ENCODE measurements at regions not wholly inside any gene's neighbourhood (a gene's known extent, or its start where the extent isn't known, plus 50 kb on each side); places are given as distances from the start of the nearest gene placed in this dataset.
"Not testable (repeated sequence)": the region's sequence is repeated elsewhere in the genome, so short reads cannot be mapped to it uniquely, and the experiment has no call there.

DNA sequence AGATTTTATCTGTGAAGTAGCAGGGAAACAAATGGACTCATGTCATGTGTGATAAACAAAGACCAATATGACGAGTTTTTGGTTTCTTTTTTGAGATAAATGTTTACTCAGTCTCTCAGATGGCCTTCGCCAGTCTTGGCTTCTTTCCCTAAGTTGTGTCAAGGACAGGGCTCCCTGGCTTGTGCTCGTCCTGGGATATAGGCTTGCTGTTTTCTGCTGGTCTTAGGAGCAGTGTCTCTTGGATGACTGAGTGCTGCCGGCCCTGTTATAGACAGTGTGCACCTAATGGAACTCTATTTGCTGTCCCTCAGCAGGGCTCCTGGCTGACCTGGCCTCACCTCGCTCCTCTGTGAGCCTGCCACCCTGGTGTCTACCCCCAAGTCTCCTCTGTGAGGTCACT lies 324.1 kb upstream of the SYNCRIP start:
- Mint-ChIP-seq H3K27ac (no peak overlapping the region), H3K4me1 (ENCODE audit: low read depth) (no peaks in the 10 kb centered on the region), H3K36me3 (ENCODE audit: low read depth) (no peaks in the 10 kb centered on the region), H3K27me3 (ENCODE audit: low read depth) (no peaks in the 10 kb centered on the region), H3K9me3 (no peaks in the 10 kb centered on the region), H3K4me3 (no peak overlapping the region)

GRCh38 chr6:85961746-85962145 lies 319.1 kb upstream of the SYNCRIP start:
- H3K4me3 Mint-ChIP-seq, result no peak overlapping the region
- H3K9me3 Mint-ChIP-seq, result peaks cover 8% of the 10 kb centered on the region

GRCh38 chr6:85961125-85961524 lies 318.4 kb upstream of the SYNCRIP start:
- no peaks in the 10 kb centered on the region for H3K36me3 Mint-ChIP-seq (ENCODE audit: low read depth)
- no peak overlapping the region for H3K27ac Mint-ChIP-seq
- H3K4me3 Mint-ChIP-seq, result no peak overlapping the region
- H3K4me1 Mint-ChIP-seq (ENCODE audit: low read depth), result no peaks in the 10 kb centered on the region
- H3K9me3 Mint-ChIP-seq, result peaks cover 8% of the 10 kb centered on the region
- no peaks in the 10 kb centered on the region for H3K27me3 Mint-ChIP-seq (ENCODE audit: low read depth)

More at GRCh38 chr6:85961746-85962145, 319.1 kb upstream of the SYNCRIP start:
- H3K36me3 Mint-ChIP-seq (ENCODE audit: low read depth), result no peaks in the 10 kb centered on the region
- no peak overlapping the region for H3K27ac Mint-ChIP-seq
- H3K27me3 Mint-ChIP-seq (ENCODE audit: low read depth), result no peaks in the 10 kb centered on the region
- H3K4me1 Mint-ChIP-seq (ENCODE audit: low read depth), result no peaks in the 10 kb centered on the region

GRCh38 chr6:85948481-85948880 lies 305.8 kb upstream of the SYNCRIP start:
- no peak overlapping the region for H3K27ac Mint-ChIP-seq
- peaks cover 12% of the 10 kb centered on the region for H3K9me3 Mint-ChIP-seq
- H3K4me1 Mint-ChIP-seq (ENCODE audit: low read depth), result no peaks in the 10 kb centered on the region
- no peaks in the 10 kb centered on the region for H3K27me3 Mint-ChIP-seq (ENCODE audit: low read depth)
- no peaks in the 10 kb centered on the region for H3K36me3 Mint-ChIP-seq (ENCODE audit: low read depth)
- no peak overlapping the region for H3K4me3 Mint-ChIP-seq

DNA sequence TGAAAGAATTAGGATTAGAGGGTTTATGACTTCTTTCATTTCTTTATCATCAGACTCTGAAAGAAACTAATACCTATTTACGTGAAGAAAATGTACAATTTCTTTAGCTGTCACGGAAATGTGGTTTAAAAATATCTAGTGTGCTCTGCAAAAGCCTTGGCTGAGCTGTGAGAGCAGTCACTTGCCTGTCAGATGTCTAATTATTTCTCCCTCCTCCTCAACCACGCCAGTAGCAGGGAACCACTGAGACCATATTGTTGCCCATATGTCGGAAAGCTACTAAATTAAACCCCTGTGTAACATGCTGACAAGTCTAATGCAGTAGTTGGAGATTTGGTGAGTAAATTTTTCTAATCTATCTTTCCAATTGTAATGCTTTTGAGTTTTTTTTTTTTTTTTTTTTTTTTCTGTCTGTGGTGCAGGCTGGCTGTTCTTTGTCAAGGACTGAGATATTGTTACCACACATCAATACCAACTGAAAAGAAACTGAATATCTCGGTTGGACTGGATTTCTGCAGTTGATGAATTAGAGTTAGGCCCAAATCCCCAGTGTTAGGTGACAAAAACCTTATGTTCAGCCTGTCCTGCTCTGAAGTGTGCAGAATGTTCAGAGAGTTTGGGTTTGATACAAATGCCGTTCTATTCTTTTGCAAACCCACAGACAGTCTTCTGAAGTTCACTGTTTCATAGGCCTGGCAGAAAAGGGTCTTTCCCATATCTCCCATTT lies 302.9 kb upstream of the SYNCRIP start:
- no peak overlapping the region for H3K27ac Mint-ChIP-seq
- no peaks in the 10 kb centered on the region for H3K36me3 Mint-ChIP-seq (ENCODE audit: low read depth)
- H3K4me1 Mint-ChIP-seq (ENCODE audit: low read depth), result no peaks in the 10 kb centered on the region
- H3K27me3 Mint-ChIP-seq (ENCODE audit: low read depth), result no peaks in the 10 kb centered on the region
- H3K4me3 Mint-ChIP-seq, result no peak overlapping the region
- peaks cover 5% of the 10 kb centered on the region for H3K9me3 Mint-ChIP-seq

DNA sequence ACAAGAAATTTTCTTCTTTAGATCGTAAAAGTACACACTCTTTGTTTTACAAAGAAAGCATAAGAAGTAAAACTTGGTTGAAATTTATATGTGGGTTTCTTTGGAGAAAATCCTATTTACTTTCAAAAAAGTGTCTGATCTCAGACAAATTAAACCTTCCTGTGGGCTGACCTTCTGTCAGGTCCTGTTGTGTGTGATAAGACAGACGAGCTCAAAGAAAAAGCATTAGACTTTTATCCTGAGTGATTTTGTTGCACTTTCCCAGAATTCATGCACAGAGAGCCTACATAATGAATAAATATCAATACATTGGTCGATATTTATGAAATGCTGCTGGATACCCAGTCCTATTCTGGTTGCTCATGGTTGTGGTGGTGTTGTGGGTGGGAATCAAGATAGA lies 302.1 kb upstream of the SYNCRIP start:
- Mint-ChIP-seq H3K36me3 (ENCODE audit: low read depth) (no peaks in the 10 kb centered on the region), H3K9me3 (no peaks in the 10 kb centered on the region), H3K4me3 (no peak overlapping the region), H3K27me3 (ENCODE audit: low read depth) (no peaks in the 10 kb centered on the region), H3K4me1 (ENCODE audit: low read depth) (no peaks in the 10 kb centered on the region), H3K27ac (no peak overlapping the region)

DNA sequence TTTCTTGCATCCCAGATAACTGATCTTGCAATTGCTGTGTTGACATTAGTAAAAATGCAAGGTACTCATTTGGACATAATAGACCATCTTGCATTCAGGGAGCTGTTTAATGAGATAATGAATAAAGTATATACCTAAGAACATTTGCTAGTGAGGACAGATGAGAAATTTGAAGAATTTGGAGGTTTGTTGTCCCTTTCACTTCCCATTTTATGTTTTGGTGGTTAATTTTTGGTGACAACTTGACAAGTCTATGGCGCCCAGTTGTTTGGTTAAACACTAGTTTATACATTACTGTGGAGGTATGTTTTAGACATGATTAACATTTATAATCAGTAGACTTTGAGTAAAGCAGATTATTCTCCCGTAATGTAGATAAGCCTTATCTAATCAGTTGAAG lies 300.2 kb upstream of the SYNCRIP start:
- H3K36me3 Mint-ChIP-seq (ENCODE audit: low read depth), result no peaks in the 10 kb centered on the region
- H3K4me3 Mint-ChIP-seq, result no peak overlapping the region
- H3K9me3 Mint-ChIP-seq, result no peaks in the 10 kb centered on the region
- H3K4me1 Mint-ChIP-seq (ENCODE audit: low read depth), result no peaks in the 10 kb centered on the region
- no peaks in the 10 kb centered on the region for H3K27me3 Mint-ChIP-seq (ENCODE audit: low read depth)
- no peak overlapping the region for H3K27ac Mint-ChIP-seq

DNA sequence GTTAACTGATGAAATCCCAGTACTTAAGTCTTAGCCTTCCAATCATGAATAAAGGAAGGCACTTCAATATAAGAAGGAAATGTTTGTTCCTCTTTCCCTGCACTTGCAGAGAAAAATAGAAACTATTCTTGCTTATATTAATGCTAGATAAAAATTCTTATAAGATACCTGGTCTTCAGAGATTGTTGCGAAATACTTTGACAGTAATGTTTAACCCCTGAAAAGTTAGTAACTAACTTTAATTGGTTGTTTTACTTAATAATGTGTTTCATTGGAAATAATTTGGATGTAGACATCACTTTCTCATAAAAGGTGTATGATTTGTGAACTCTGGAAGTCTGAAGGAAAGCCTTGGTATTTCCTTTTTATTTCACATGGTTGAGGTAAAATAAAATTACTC lies 294.2 kb upstream of the SYNCRIP start:
- no peaks in the 10 kb centered on the region for H3K27me3 Mint-ChIP-seq (ENCODE audit: low read depth)

DNA sequence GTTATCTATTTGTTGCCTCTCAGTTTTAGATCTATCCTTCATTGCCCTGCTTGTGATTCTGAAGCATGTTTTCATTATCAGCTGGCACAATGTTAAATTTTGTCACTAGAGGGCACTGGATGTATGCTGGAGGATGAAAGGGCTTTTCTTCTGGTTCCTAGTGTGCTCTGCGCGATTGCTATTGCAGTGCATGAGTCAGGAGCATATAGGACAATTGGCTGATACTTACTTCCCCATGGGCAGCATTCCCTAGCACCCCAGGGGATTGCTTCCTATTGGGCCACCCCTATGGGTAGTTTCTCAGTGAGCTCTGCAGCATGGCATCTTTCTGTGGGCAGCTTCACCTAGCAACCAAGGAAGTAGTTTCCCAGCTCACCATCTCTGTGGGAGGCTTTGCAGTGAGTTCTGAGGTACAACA lies 280.3 kb upstream of the SYNCRIP start:
- Mint-ChIP-seq H3K4me3 (no peak overlapping the region), H3K27me3 (ENCODE audit: low read depth) (no peaks in the 10 kb centered on the region), H3K27ac (no peak overlapping the region), H3K36me3 (ENCODE audit: low read depth) (no peaks in the 10 kb centered on the region), H3K4me1 (ENCODE audit: low read depth) (no peaks in the 10 kb centered on the region), H3K9me3 (no peaks in the 10 kb centered on the region)

More for the DNA sequence above, 294.2 kb upstream of the SYNCRIP start:
- H3K36me3 Mint-ChIP-seq (ENCODE audit: low read depth), result no peaks in the 10 kb centered on the region
- H3K9me3 Mint-ChIP-seq, result peaks cover 7% of the 10 kb centered on the region
- H3K4me3 Mint-ChIP-seq, result no peak overlapping the region
- H3K27ac Mint-ChIP-seq, result no peak overlapping the region
- no peaks in the 10 kb centered on the region for H3K4me1 Mint-ChIP-seq (ENCODE audit: low read depth)

GRCh38 chr6:85920782-85921181 lies 278.1 kb upstream of the SYNCRIP start:
- Mint-ChIP-seq H3K27ac (no peak overlapping the region), H3K27me3 (ENCODE audit: low read depth) (no peaks in the 10 kb centered on the region), H3K9me3 (no peaks in the 10 kb centered on the region), H3K36me3 (ENCODE audit: low read depth) (no peaks in the 10 kb centered on the region), H3K4me1 (ENCODE audit: low read depth) (no peaks in the 10 kb centered on the region), H3K4me3 (no peak overlapping the region)

DNA sequence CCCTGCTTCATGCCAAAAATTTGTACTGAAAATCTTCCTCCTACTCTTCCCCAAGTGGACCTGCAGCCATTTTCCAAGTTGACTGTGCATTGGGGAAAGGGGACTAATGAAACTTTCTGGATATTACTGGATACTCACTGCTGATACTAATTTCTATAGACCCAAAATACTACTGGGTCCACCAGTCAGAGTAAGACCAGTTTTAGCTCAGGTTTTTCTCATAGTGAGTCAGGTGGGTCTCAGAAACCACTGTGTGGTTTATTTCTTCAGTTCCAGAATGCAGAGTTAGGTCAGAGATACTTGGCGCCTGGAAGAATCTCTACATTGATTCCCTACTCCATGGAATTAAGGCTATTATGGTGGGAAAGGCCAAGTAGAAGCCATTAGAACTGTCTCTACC lies 274.8 kb upstream of the SYNCRIP start:
- Mint-ChIP-seq H3K4me3 (no peak overlapping the region), H3K27ac (no peak overlapping the region)

GRCh38 chr6:85913001-85913400 lies 270.3 kb upstream of the SYNCRIP start:
- H3K27ac Mint-ChIP-seq, result no peak overlapping the region
- no peaks in the 10 kb centered on the region for H3K36me3 Mint-ChIP-seq (ENCODE audit: low read depth)
- no peak overlapping the region for H3K4me3 Mint-ChIP-seq
- H3K9me3 Mint-ChIP-seq, result no peaks in the 10 kb centered on the region
- no peaks in the 10 kb centered on the region for H3K27me3 Mint-ChIP-seq (ENCODE audit: low read depth)
- no peaks in the 10 kb centered on the region for H3K4me1 Mint-ChIP-seq (ENCODE audit: low read depth)

More for the DNA sequence above, 274.8 kb upstream of the SYNCRIP start:
- Mint-ChIP-seq H3K4me1 (ENCODE audit: low read depth) (no peaks in the 10 kb centered on the region), H3K36me3 (ENCODE audit: low read depth) (no peaks in the 10 kb centered on the region), H3K27me3 (ENCODE audit: low read depth) (no peaks in the 10 kb centered on the region), H3K9me3 (no peaks in the 10 kb centered on the region)

DNA sequence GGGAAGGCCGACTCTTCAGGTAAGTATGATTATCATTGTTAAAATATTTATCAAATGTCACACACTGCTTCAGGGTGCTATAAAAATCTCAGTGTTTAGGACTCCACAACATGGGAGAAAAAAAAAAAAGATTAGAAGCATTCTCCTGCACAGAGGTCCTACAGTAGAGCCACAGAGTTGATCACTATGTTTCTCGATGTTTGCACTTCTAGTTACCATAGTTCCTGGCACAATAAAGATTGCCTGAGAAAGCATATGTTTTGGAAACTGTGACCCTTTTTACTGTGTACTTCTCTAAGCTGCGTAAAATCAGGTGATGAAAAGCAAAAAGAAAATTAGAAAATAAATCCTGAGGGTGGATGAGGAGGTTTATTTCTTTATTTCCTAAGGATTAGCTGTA lies 269.9 kb upstream of the SYNCRIP start:
- Mint-ChIP-seq H3K4me1 (ENCODE audit: low read depth) (no peaks in the 10 kb centered on the region), H3K36me3 (ENCODE audit: low read depth) (no peaks in the 10 kb centered on the region), H3K9me3 (no peaks in the 10 kb centered on the region), H3K27me3 (ENCODE audit: low read depth) (no peaks in the 10 kb centered on the region), H3K4me3 (no peak overlapping the region), H3K27ac (no peak overlapping the region)

DNA sequence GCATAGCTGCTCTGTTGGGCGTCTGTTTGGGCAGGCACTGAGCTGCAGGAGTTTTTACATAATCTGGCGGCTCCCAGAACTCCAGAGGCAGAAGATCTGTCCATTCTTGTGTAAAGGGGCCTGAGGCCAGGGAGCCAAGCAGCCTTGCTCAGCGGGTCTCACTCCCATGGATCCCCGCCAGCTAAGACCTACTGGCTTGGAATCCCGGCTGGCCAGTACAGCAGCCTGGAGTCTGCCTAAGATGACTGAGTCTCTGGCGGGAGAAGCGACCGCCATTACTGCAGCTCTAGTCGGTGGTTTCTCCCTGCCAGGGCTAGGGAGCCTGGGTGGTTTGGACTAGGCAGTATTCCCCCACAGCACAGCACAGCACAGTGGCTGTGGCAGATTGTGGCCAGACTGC lies 268.4 kb upstream of the SYNCRIP start:
- Mint-ChIP-seq H3K4me3 (no peak overlapping the region), H3K27me3 (ENCODE audit: low read depth) (no peaks in the 10 kb centered on the region), H3K9me3 (no peaks in the 10 kb centered on the region), H3K4me1 (ENCODE audit: low read depth) (no peaks in the 10 kb centered on the region), H3K36me3 (ENCODE audit: low read depth) (no peaks in the 10 kb centered on the region), H3K27ac (no peak overlapping the region)

- not testable (repeated sequence) for H3K27me3 Mint-ChIP-seq (ENCODE audit: low read depth); H3K4me1 Mint-ChIP-seq (ENCODE audit: low read depth); H3K36me3 Mint-ChIP-seq (ENCODE audit: low read depth); H3K27ac Mint-ChIP-seq; H3K4me3 Mint-ChIP-seq; H3K9me3 Mint-ChIP-seq
Observed at GRCh38 chr6:85908120-85908519, 265.4 kb upstream of the SYNCRIP start.

GRCh38 chr6:85892346-85892745 lies 249.7 kb upstream of the SYNCRIP start:
- H3K27ac Mint-ChIP-seq, result no peak overlapping the region
- H3K4me1 Mint-ChIP-seq (ENCODE audit: low read depth), result no peaks in the 10 kb centered on the region
- H3K27me3 Mint-ChIP-seq (ENCODE audit: low read depth), result no peaks in the 10 kb centered on the region
- no peaks in the 10 kb centered on the region for H3K36me3 Mint-ChIP-seq (ENCODE audit: low read depth)
- peaks cover 7% of the 10 kb centered on the region for H3K9me3 Mint-ChIP-seq
- H3K4me3 Mint-ChIP-seq, result no peak overlapping the region

All from T-helper 1 cell treated with Interleukin-12 subunit alpha and Interleukin-12 subunit beta and Interleukin-4 antibody, amounts not matched to agents 30 μg/mL and 1 μg/mL, for 36 hours (primary cell).